ENCODE measurements at regions not wholly inside any gene's neighbourhood (a gene's known extent, or its start where the extent isn't known, plus 50 kb on each side); places are given as distances from the start of the nearest gene placed in this dataset.

- no peak for FAIRE-seq
- TF ChIP-seq PAX5 (IDR thresholded peaks at IDR 0.05; ENCODE audit: insufficient read depth, low read length, severe bottlenecking), result no peak
- TF ChIP-seq SPI1 (IDR thresholded peaks at IDR 0.05; ENCODE audit: low read depth, low read length), result no peak
- TF ChIP-seq POU2F2 (IDR thresholded peaks at IDR 0.05; ENCODE audit: low read depth, low read length), result no peak
- no peak for DNase-seq (ENCODE audit: insufficient read length, low spot score)
These were observed 798.7 kb downstream of the TBC1D22A start for GRCh38 chr22:47561115-47561675.

- FAIRE-seq (no peak), DNase-seq (ENCODE audit: insufficient read length, low spot score) (no peak)
- TF ChIP-seq PAX5 (IDR thresholded peaks at IDR 0.05; ENCODE audit: insufficient read depth, low read length, severe bottlenecking) (no peak), POU2F2 (IDR thresholded peaks at IDR 0.05; ENCODE audit: low read depth, low read length) (no peak), SPI1 (IDR thresholded peaks at IDR 0.05; ENCODE audit: low read depth, low read length) (no peak), POLR2A (IDR thresholded peaks at IDR 0.05; ENCODE audit: low read depth, low read length) (no peak), POLR2AphosphoS5 (IDR thresholded peaks at IDR 0.05; ENCODE audit: low read depth, low read length) (no peak), TAF1 (IDR thresholded peaks at IDR 0.05; ENCODE audit: low read depth, low read length) (no peak)
These were observed 796.6 kb downstream of the TBC1D22A start for GRCh38 chr22:47558828-47559700.

GRCh38 chr22:47556473-47556872 lies 794.0 kb downstream of the TBC1D22A start:
- TF ChIP-seq POU2F2 (IDR thresholded peaks at IDR 0.05; ENCODE audit: low read depth, low read length) (no peak), POLR2AphosphoS5 (IDR thresholded peaks at IDR 0.05; ENCODE audit: low read depth, low read length) (no peak), POLR2A (IDR thresholded peaks at IDR 0.05; ENCODE audit: low read depth, low read length) (no peak)
- FAIRE-seq (no peak), DNase-seq (ENCODE audit: insufficient read length, low spot score) (no peak)

- DNase-seq (ENCODE audit: insufficient read length, low spot score) (no peak), FAIRE-seq (no peak)
- no peak for TF ChIP-seq PAX5 (IDR thresholded peaks at IDR 0.05; ENCODE audit: insufficient read depth, low read length, severe bottlenecking)
- no peak for TF ChIP-seq POLR2A (IDR thresholded peaks at IDR 0.05; ENCODE audit: low read depth, low read length)
- TF ChIP-seq POLR2AphosphoS5 (IDR thresholded peaks at IDR 0.05; ENCODE audit: low read depth, low read length), result no peak
- TF ChIP-seq POU2F2 (IDR thresholded peaks at IDR 0.05; ENCODE audit: low read depth, low read length), result no peak
- no peak for TF ChIP-seq TAF1 (IDR thresholded peaks at IDR 0.05; ENCODE audit: low read depth, low read length)
- no peak for TF ChIP-seq SPI1 (IDR thresholded peaks at IDR 0.05; ENCODE audit: low read depth, low read length)
These were observed 791.0 kb downstream of the TBC1D22A start for GRCh38 chr22:47553436-47553835.

- DNase-seq (ENCODE audit: insufficient read length, low spot score) (no peak), FAIRE-seq (no peak)
- TF ChIP-seq POU2F2 (IDR thresholded peaks at IDR 0.05; ENCODE audit: low read depth, low read length), result no peak
- no peak for TF ChIP-seq PAX5 (IDR thresholded peaks at IDR 0.05; ENCODE audit: insufficient read depth, low read length, severe bottlenecking)
These were observed 790.2 kb downstream of the TBC1D22A start for GRCh38 chr22:47552541-47553205.

- TF ChIP-seq PAX5 (IDR thresholded peaks at IDR 0.05; ENCODE audit: insufficient read depth, low read length, severe bottlenecking) (no peak), TAF1 (IDR thresholded peaks at IDR 0.05; ENCODE audit: low read depth, low read length) (no peak), SPI1 (IDR thresholded peaks at IDR 0.05; ENCODE audit: low read depth, low read length) (no peak), POU2F2 (IDR thresholded peaks at IDR 0.05; ENCODE audit: low read depth, low read length) (no peak), POLR2A (IDR thresholded peaks at IDR 0.05; ENCODE audit: low read depth, low read length) (no peak), POLR2AphosphoS5 (IDR thresholded peaks at IDR 0.05; ENCODE audit: low read depth, low read length) (no peak)
- no peak for FAIRE-seq
- no peak for DNase-seq (ENCODE audit: insufficient read length, low spot score)
These were observed 789.6 kb downstream of the TBC1D22A start for GRCh38 chr22:47552024-47552423.

GRCh38 chr22:47551431-47551775 lies 789.0 kb downstream of the TBC1D22A start:
- FAIRE-seq (no peak), DNase-seq (ENCODE audit: insufficient read length, low spot score) (no peak)
- no peak for TF ChIP-seq POLR2A (IDR thresholded peaks at IDR 0.05; ENCODE audit: low read depth, low read length)
- no peak for TF ChIP-seq TAF1 (IDR thresholded peaks at IDR 0.05; ENCODE audit: low read depth, low read length)

GRCh38 chr22:47550524-47551430 lies 788.3 kb downstream of the TBC1D22A start:
- no peak for FAIRE-seq

GRCh38 chr22:47549741-47550340 lies 787.4 kb downstream of the TBC1D22A start:
- FAIRE-seq, result no peak
- no peak for DNase-seq (ENCODE audit: insufficient read length, low spot score)
- TF ChIP-seq SPI1 (IDR thresholded peaks at IDR 0.05; ENCODE audit: low read depth, low read length), result no peak
- TF ChIP-seq PAX5 (IDR thresholded peaks at IDR 0.05; ENCODE audit: insufficient read depth, low read length, severe bottlenecking), result no peak
- no peak for TF ChIP-seq TAF1 (IDR thresholded peaks at IDR 0.05; ENCODE audit: low read depth, low read length)
- no peak for TF ChIP-seq POLR2AphosphoS5 (IDR thresholded peaks at IDR 0.05; ENCODE audit: low read depth, low read length)

More at GRCh38 chr22:47550524-47551430, 788.3 kb downstream of the TBC1D22A start:
- TF ChIP-seq POU2F2 (IDR thresholded peaks at IDR 0.05; ENCODE audit: low read depth, low read length), result no peak
- no peak for DNase-seq (ENCODE audit: insufficient read length, low spot score)

Data from GM12891 (cell line).